IMR-90 (cell line): ENCODE measurements at regions not wholly inside any gene's neighbourhood (a gene's known extent, or its start where the extent isn't known, plus 50 kb on each side); places are given as distances from the start of the nearest gene placed in this dataset.

ENCODE experiments used
- CHD1 ChIP-seq: IDR thresholded peaks from 2 replicates; pipeline ENCODE4 v1.6.1; 2012; ENCODE audit warnings: low read depth, low read length, improper control_type of control experiment
- CTCF ChIP-seq: conservative IDR thresholded peaks from 2 replicates; pipeline ENCODE4 v1.5.1; 2012; ENCODE audit warnings: mild to moderate bottlenecking, low read depth, low read length, improper control_type of control experiment
- ELK1 ChIP-seq: fragments of 150-350 bp; IDR thresholded peaks from 2 replicates; pipeline ENCODE4 v1.6.1; 2016; ENCODE audit warnings: low read depth, mild to moderate bottlenecking, low read length, moderate library complexity, borderline replicate concordance
- FOS ChIP-seq: fragments of 150-350 bp; IDR thresholded peaks from 2 replicates; pipeline ENCODE4 v1.6.1; 2016; ENCODE audit warnings: low read depth, low read length
- MAZ ChIP-seq: IDR thresholded peaks from 2 replicates; pipeline ENCODE4 v1.6.1; 2012; ENCODE audit warnings: low read depth, mild to moderate bottlenecking, low read length, improper control_type of control experiment, moderate library complexity, borderline replicate concordance
- MXI1 ChIP-seq: IDR thresholded peaks from 2 replicates; pipeline ENCODE4 v1.6.1; 2012; ENCODE audit warnings: low read depth, mild to moderate bottlenecking, low read length, moderate library complexity, borderline replicate concordance
- POLR2A ChIP-seq: IDR thresholded peaks from 2 replicates; pipeline ENCODE4 v1.6.1; 2012; ENCODE audit warnings: mild to moderate bottlenecking, low read depth, low read length
- RCOR1 ChIP-seq: IDR thresholded peaks from 2 replicates; pipeline ENCODE4 v1.6.1; 2012; ENCODE audit warnings: mild to moderate bottlenecking, low read length, improper control_type of control experiment; ENCODE audit not compliant: insufficient replicate concordance
- RFX5 ChIP-seq: IDR thresholded peaks from 2 replicates; pipeline ENCODE4 v1.8.0; 2012; ENCODE audit warnings: low read depth, mild to moderate bottlenecking, low read length, moderate library complexity
- SMC3 ChIP-seq: fragments of 150-350 bp; IDR thresholded peaks from 2 replicates; pipeline ENCODE4 v1.6.1; 2016; ENCODE audit warnings: low read depth, mild to moderate bottlenecking, antibody characterized with exemption, low read length, moderate library complexity
- USF2 ChIP-seq: fragments of 150-350 bp; IDR thresholded peaks from 2 replicates; pipeline ENCODE4 v1.6.1; 2017; ENCODE audit warnings: mild to moderate bottlenecking, antibody characterized with exemption, low read length, low read depth

DNA sequence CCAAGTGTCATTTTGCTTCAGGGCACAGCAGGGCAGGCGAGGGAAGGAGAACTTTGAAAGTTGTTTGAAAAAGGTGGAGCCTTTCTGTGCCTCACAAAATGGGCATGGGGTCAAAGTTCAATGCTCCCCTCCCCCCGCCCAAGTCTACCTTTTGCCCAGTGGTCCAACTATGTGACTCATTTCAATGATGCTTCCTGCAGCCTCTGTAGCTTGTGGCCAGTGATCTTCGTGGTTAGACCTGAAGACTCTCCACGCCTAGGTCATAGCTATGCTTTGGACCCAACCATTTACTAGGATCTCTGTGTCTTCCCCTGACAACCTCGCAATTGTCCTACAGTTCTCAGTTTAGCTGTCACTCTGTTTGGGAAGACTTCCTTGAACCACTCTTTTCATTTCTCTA lies 280.3 kb upstream of the GJB5 start:
- TF ChIP-seq RCOR1 (no peak), CTCF (no peak), ELK1 (no peak), SMC3 (no peak), MAZ (no peak), MXI1 (no peak), USF2 (no peak), POLR2A (no peak), CHD1 (no peak), FOS (no peak), RFX5 (no peak)
